Transverse colon (tissue), 4 donors: ENCODE measurements at regions not wholly inside any gene's neighbourhood (a gene's known extent, or its start where the extent isn't known, plus 50 kb on each side); places are given as distances from the start of the nearest gene placed in this dataset.

Experiments
- DNase-seq: peaks from one replicate; pipeline ENCODE4 v3.0.0-alpha.2; 2019
- H3K27ac ChIP-seq, 4 donors: fragments of 200-600 bp; sonication (generic); 2 replicates each; pipeline ENCODE4 v1.5.1; 2016 to 2018; ENCODE audit warnings: inconsistent platforms in 4 of 4
- H3K27me3 ChIP-seq: fragments of 200-600 bp; sonication (generic); 2 replicates; pipeline ENCODE4 v1.5.1; 2017; ENCODE audit warnings: inconsistent platforms
- H3K36me3 ChIP-seq, 4 donors: fragments of 200-600 bp; sonication (generic); 2 replicates each; pipeline ENCODE4 v1.5.1; 2017 to 2019; ENCODE audit warnings: inconsistent platforms in 4 of 4
- H3K4me1 ChIP-seq, 4 donors: fragments of 200-600 bp; sonication (generic); 2 replicates each; pipeline ENCODE4 v1.5.1; 2017 to 2020; ENCODE audit warnings: inconsistent platforms in 4 of 4
- H3K4me3 ChIP-seq, 4 donors: fragments of 200-600 bp; sonication (generic); 1 replicate in 1 of 4; 2 replicates in 3 of 4; pipeline versions ENCODE4 v1.5.1 to v1.6.1; 2017 to 2019; ENCODE audit warnings: inconsistent platforms in 4 of 4
- H3K9me3 ChIP-seq, 2 donors: fragments of 200-600 bp; sonication (generic); 2 replicates each; pipeline ENCODE4 v1.5.1; 2017 to 2019; ENCODE audit warnings: inconsistent platforms in 2 of 2
- EP300 ChIP-seq: sonication (generic); formaldehyde crosslinking; IDR thresholded peaks from one replicate; pipeline ENCODE4 v1.6.1; 2017; ENCODE audit warnings: antibody characterized with exemption, low read depth
- POLR2A ChIP-seq: fragments of 450-650 bp; IDR thresholded peaks from one replicate; pipeline ENCODE4 v1.6.1; 2016; ENCODE audit warnings: antibody characterized with exemption, mild to moderate bottlenecking, moderate library complexity
- POLR2AphosphoS5 ChIP-seq, 3 donors: sonication (generic); formaldehyde crosslinking; IDR thresholded peaks; one replicate each; pipeline ENCODE4 v1.6.1; 2016; ENCODE audit warnings: antibody characterized with exemption in 3 of 3
- WGBS, 2 donors: methylation state at CpG; one replicate each; pipeline ENCODE4 v1.1.5; 2018; ENCODE audit warnings: low coverage in 1 of 2; 5-methylcytosine and 5-hydroxymethylcytosine counted together
- in situ Hi-C, 4 donors: fragments of 200-750 bp; cut with MboI; loops; one replicate each; pipeline versions ENCODE4 v1.15.0 to v1.15.1; 2017; ENCODE audit warnings: low sequenced_read_pairs in 3 of 4, low pct_ligation_motif_present in 1 of 4, low pct_unique_long_range_greater_than_20kb in 1 of 4
- intact Hi-C: fragments of 100-400 bp; cut with DNase I; formaldehyde crosslinking; loops from one replicate; pipeline ENCODE4 v1.15.1; 2023; ENCODE audit warnings: low total_unique reads
- TF ChIP-seq, protein P1 (sequence below), 5 experiments: fragments of 200-600 bp in 3 of 5; fragments of 450-650 bp in 2 of 5; sonication (generic) in 3 of 5; IDR thresholded peaks; 1 replicate in 2 of 5; 2 replicates in 3 of 5; pipeline ENCODE4 v1.5.1; 2016 to 2017; ENCODE audit warnings: antibody characterized with exemption in 5 of 5, inconsistent platforms in 3 of 5, mild to moderate bottlenecking in 2 of 5, moderate library complexity in 1 of 5

DNA sequence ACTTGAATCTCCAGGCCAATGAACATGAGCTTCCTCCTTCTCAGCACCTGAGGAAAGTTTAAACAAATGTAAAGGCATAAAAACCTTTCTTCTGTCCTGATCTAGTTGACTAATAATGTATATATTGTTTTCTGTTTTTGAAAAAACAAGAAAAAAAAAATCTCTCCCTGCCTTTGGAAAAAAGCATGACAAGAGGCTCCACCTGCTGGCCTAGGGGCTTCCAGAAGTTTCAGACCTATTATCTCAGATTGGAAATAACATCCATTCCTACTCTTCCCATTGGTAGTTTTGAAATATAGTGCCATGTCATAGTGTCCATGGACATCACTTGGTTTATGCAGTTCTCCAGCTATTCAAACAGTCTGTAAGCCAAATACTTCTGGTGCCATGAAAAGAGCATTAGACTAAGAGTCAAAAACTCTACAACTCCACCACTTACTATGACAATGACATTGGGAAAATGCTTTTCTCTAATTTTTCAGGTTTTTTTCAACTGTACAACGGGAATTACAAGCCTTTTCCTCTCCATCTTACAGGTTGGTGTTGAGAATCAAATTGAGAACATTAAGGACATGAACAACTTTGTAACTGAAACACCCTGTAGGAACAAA is 409.6 kb upstream of the MPDZ start:
- 85% methylated on average over 1 of the region's 1 CpG; no CpG with 5 or more reads in 1 of the 2 donors for WGBS, 2 donors
- in situ Hi-C loops (loop anchor here in 1 of 4 donors (25.0 kb wide), 1 partner anchor 98 kb away; no protein-coding TSS in a partner anchor), intact Hi-C loops (no loop called here)

DNA sequence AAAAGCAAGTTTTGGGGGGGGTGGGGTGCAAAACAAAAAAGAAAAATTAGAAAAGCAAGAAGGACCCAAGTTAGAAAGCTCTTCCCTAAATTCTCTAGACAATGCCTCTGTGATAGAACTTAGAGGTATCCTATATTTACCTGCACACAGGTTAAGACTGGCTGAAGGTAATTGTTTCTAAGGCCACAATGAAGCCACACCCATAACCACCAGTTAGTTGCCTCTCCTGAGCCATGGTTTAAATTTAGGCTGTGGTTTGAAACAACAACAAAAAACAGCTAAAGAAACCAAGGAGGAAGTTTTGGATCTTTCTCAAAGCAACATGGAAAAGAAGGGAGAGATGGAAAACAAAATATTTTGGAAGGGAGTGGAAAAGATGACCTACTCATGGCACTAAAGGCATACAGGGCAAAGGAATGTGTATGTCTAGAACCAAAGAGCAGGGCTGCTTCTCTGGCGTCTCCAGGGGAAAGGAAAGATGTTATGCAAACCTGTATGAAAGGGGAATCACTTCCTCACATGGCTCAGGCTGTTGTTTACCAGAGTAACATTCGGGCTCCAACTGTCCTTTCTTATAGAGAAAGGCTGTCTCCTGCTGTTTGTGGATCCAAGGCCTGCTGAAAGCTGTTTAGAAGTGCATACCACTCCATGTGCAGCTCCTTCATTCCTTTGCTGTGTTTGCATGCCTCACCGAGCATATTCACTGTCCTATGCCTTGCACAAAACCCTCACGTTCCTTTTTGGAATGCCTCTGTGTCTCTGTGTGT is 408.9 kb upstream of the MPDZ start:
- DNase-seq, result no peak
- H3K27me3 ChIP-seq, result no peaks in the 10 kb centered on the region
- H3K4me3 ChIP-seq, result no peak overlapping the region
- intact Hi-C loops, result no loop called here
- no peak for TF ChIP-seq EP300
- TF ChIP-seq, protein P1, sequence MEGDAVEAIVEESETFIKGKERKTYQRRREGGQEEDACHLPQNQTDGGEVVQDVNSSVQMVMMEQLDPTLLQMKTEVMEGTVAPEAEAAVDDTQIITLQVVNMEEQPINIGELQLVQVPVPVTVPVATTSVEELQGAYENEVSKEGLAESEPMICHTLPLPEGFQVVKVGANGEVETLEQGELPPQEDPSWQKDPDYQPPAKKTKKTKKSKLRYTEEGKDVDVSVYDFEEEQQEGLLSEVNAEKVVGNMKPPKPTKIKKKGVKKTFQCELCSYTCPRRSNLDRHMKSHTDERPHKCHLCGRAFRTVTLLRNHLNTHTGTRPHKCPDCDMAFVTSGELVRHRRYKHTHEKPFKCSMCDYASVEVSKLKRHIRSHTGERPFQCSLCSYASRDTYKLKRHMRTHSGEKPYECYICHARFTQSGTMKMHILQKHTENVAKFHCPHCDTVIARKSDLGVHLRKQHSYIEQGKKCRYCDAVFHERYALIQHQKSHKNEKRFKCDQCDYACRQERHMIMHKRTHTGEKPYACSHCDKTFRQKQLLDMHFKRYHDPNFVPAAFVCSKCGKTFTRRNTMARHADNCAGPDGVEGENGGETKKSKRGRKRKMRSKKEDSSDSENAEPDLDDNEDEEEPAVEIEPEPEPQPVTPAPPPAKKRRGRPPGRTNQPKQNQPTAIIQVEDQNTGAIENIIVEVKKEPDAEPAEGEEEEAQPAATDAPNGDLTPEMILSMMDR (IDR thresholded peaks at IDR 0.05), result no peak
- TF ChIP-seq POLR2AphosphoS5 (IDR thresholded peaks at IDR 0.05), result no peak
- TF ChIP-seq POLR2A, result no peak
- H3K27ac ChIP-seq, result no peak overlapping the region
- no peaks in the 10 kb centered on the region for H3K36me3 ChIP-seq
- H3K4me1 ChIP-seq, result peaks cover 0 to 3% (median 0%) of the 10 kb centered on the region in 4 donors
- whole genome bisulfite sequencing, 2 donors, result 43 to 64% methylated on average over 4 of the region's 4 CpGs
- H3K9me3 ChIP-seq, result peaks cover 0 to 8% of the 10 kb centered on the region in 2 donors
- in situ Hi-C loops, result loop anchor here in 1 of 4 donors (25.0 kb wide), 1 partner anchor 99 kb away; no protein-coding TSS in a partner anchor

More for the DNA sequence above, 409.6 kb upstream of the MPDZ start:
- H3K36me3 ChIP-seq, result no peaks in the 10 kb centered on the region
- H3K27ac ChIP-seq, result no peak overlapping the region
- DNase-seq, result no peak
- peaks cover 0 to 8% of the 10 kb centered on the region in 2 donors for H3K9me3 ChIP-seq
- peaks cover 0 to 3% (median 0%) of the 10 kb centered on the region in 4 donors for H3K4me1 ChIP-seq
- TF ChIP-seq, protein P1 (IDR thresholded peaks at IDR 0.05), result peak in 1 of 5 experiments; percentile 23
- no peak for TF ChIP-seq EP300
- H3K27me3 ChIP-seq, result no peaks in the 10 kb centered on the region
- no peak overlapping the region for H3K4me3 ChIP-seq

DNA sequence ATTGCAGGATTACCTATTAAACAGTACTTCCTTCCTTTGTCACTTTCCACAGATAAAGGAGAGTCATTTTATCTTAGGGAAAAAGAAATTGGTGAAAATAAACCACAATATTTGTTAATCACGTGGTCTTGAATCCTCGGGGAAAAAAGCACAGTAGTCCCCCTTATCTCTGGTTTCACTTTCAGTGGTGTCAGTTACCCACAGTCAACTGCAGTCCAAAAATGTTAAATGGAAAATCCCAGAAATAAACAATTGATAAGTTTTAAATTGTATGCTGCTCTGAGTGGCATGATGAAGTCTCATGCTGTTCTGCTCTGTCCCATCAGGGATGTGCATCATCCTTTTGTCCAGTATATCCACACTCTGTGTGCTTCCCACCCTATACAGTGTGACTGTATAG is 405.2 kb upstream of the MPDZ start:
- intact Hi-C loops, result no loop called here

DNA sequence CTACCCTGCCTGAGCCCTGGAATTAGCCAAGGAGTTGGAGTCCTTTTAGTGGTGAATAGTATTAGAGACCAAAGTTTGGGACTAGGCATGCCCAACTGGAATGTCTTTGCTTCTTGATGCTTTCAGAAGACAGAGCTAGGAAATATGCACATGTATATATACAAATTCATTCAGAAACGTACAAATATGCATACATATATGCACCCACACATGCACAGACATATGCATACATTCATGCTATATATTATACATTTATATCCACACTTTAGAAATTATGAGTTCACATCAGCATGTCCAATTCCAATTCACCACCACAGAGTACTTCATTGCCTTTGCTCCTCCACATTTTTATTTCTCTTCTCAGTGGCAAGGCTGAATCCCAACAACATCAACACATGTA is 398.3 kb upstream of the MPDZ start:
- Histone ChIP-seq H3K4me3 (no peak overlapping the region), H3K36me3 (no peaks in the 10 kb centered on the region), H3K9me3 (no peaks in the 10 kb centered on the region), H3K27ac (no peak overlapping the region), H3K4me1 (no peaks in the 10 kb centered on the region), H3K27me3 (no peaks in the 10 kb centered on the region)
- TF ChIP-seq POLR2AphosphoS5 (IDR thresholded peaks at IDR 0.05) (no peak), POLR2A (no peak), EP300 (no peak)
- TF ChIP-seq, protein P1 (IDR thresholded peaks at IDR 0.05), result no peak
- WGBS, 2 donors, result 30% methylated on average over 1 of the region's 1 CpG
- intact Hi-C loops (no loop called here), in situ Hi-C loops (loop anchor here in 1 of 4 donors (25.0 kb wide), 1 partner anchor 110 kb away; no protein-coding TSS in a partner anchor)
- DNase-seq, result no peak

More for the DNA sequence above, 405.2 kb upstream of the MPDZ start:
- no peak for DNase-seq
- H3K36me3 ChIP-seq, result no peaks in the 10 kb centered on the region
- 28 to 31% methylated on average over 2 of the region's 2 CpGs for WGBS, 2 donors
- TF ChIP-seq POLR2A, result no peak
- TF ChIP-seq POLR2AphosphoS5 (IDR thresholded peaks at IDR 0.05), result no peak
- no peak for TF ChIP-seq EP300
- TF ChIP-seq, protein P1 (IDR thresholded peaks at IDR 0.05), result no peak
- no peaks in the 10 kb centered on the region for H3K27me3 ChIP-seq
- H3K4me3 ChIP-seq, result no peak overlapping the region
- no peak overlapping the region for H3K27ac ChIP-seq
- peaks cover 0 to 8% of the 10 kb centered on the region in 2 donors for H3K9me3 ChIP-seq
- H3K4me1 ChIP-seq, result peaks cover 0 to 3% (median 0%) of the 10 kb centered on the region in 4 donors
- in situ Hi-C loops, result loop anchor here in 1 of 4 donors (25.0 kb wide), 1 partner anchor 103 kb away; no protein-coding TSS in a partner anchor
